Keratinocyte (primary cell): ENCODE measurements at regions not wholly inside any gene's neighbourhood (a gene's known extent, or its start where the extent isn't known, plus 50 kb on each side); places are given as distances from the start of the nearest gene placed in this dataset.

Source experiments
- DNase-seq: peaks from one replicate; pipeline ENCODE4 v3.0.0-alpha.2; 2011; ENCODE audit warnings: low read depth, missing footprints, low spot score
- FAIRE-seq: peaks from 2 replicates; lab custom pipeline; 2011; peaks lifted over from hg19 to GRCh38; lab: Jason Lieb, UNC
- H2AFZ ChIP-seq: 2 replicates; pipeline ENCODE4 v1.6.0; 2012; ENCODE audit warnings: low read length, control low read depth, inconsistent platforms; ENCODE audit not compliant: control insufficient read depth
- H3K27ac ChIP-seq: 2 replicates; pipeline ENCODE4 v1.5.1; 2011; ENCODE audit warnings: low read length; ENCODE audit not compliant: control insufficient read depth, insufficient read depth
- H3K27me3 ChIP-seq: 3 replicates; pipeline ENCODE4 v1.6.0; 2011; ENCODE audit warnings: low read length; ENCODE audit not compliant: control insufficient read depth, insufficient read depth; ENCODE audit errors: extremely low read depth
- H3K36me3 ChIP-seq, 2 experiments: 2 replicates in 1 of 2; 3 replicates in 1 of 2; pipeline ENCODE4 v1.5.1; 2011; ENCODE audit warnings: low read length in 2 of 2, mild to moderate bottlenecking in 1 of 2; ENCODE audit not compliant: control insufficient read depth in 2 of 2, insufficient read depth in 2 of 2; ENCODE audit errors: extremely low read depth in 1 of 2
- H3K4me1 ChIP-seq: 3 replicates; pipeline ENCODE4 v1.5.1; 2011; ENCODE audit warnings: low read length; ENCODE audit not compliant: control insufficient read depth, insufficient read depth; ENCODE audit errors: extremely low read depth
- H3K4me2 ChIP-seq: 3 replicates; pipeline ENCODE4 v1.6.0; 2011; ENCODE audit warnings: low read depth, low read length; ENCODE audit not compliant: control insufficient read depth, insufficient read depth; ENCODE audit errors: extremely low read depth
- H3K4me3 ChIP-seq, 3 experiments: fragments of 200-600 bp in 1 of 3; sonication (generic) in 1 of 3; 2 replicates in 2 of 3; 3 replicates in 1 of 3; pipeline ENCODE4 v1.5.1; 2011 to 2016; ENCODE audit warnings: low read length in 3 of 3, mild to moderate bottlenecking in 3 of 3, control low read depth in 2 of 3, inconsistent platforms in 1 of 3, low read depth in 1 of 3, mixed read lengths in 1 of 3, mixed run types in 1 of 3, moderate library complexity in 1 of 3; ENCODE audit not compliant: control insufficient read depth in 2 of 3, insufficient read depth in 2 of 3; ENCODE audit errors: extremely low read depth in 1 of 3
- H3K79me2 ChIP-seq: 2 replicates; pipeline ENCODE4 v1.6.0; 2012; ENCODE audit warnings: low read length; ENCODE audit not compliant: control insufficient read depth, insufficient read depth
- H3K9ac ChIP-seq: 3 replicates; pipeline ENCODE4 v1.6.0; 2011; ENCODE audit warnings: low read length; ENCODE audit not compliant: control insufficient read depth, insufficient read depth; ENCODE audit errors: extremely low read depth
- H3K9me1 ChIP-seq: 3 replicates; pipeline ENCODE4 v1.6.0; 2011; ENCODE audit warnings: low read length; ENCODE audit not compliant: control insufficient read depth, insufficient read depth; ENCODE audit errors: extremely low read depth
- H3K9me3 ChIP-seq: 2 replicates; pipeline ENCODE4 v1.5.1; 2012; ENCODE audit warnings: low read depth, low read length; ENCODE audit not compliant: control insufficient read depth
- H4K20me1 ChIP-seq: 3 replicates; pipeline ENCODE4 v1.6.0; 2011; ENCODE audit warnings: low read length; ENCODE audit not compliant: control insufficient read depth, insufficient read depth; ENCODE audit errors: extremely low read depth
- CTCF ChIP-seq, 3 experiments: IDR thresholded peaks in 1 of 3; conservative IDR thresholded peaks in 1 of 3; optimal IDR thresholded peaks in 1 of 3; 2 replicates in 2 of 3; 3 replicates in 1 of 3; pipeline versions ENCODE3 to v1.5.1; 2011; ENCODE audit warnings: low read length in 3 of 3, mild to moderate bottlenecking in 3 of 3, moderate library complexity in 2 of 3, control low read depth in 1 of 3, inconsistent platforms in 1 of 3; ENCODE audit not compliant: insufficient read depth in 2 of 3; ENCODE audit errors: extremely low read depth in 1 of 3
- EZH2 ChIP-seq: IDR thresholded peaks from one replicate; pipeline ENCODE4 v1.6.1; 2012; ENCODE audit warnings: inconsistent platforms, mild to moderate bottlenecking, low read length, moderate library complexity
- dilution Hi-C: fragments of 300-500 bp; cut with MboI; formaldehyde crosslinking; loops from one replicate; pipeline ENCODE4 v1.7.0; 2020; ENCODE audit warnings: low sequenced_read_pairs; ENCODE audit not compliant: extremely low pct_ligation_motif_present

DNA sequence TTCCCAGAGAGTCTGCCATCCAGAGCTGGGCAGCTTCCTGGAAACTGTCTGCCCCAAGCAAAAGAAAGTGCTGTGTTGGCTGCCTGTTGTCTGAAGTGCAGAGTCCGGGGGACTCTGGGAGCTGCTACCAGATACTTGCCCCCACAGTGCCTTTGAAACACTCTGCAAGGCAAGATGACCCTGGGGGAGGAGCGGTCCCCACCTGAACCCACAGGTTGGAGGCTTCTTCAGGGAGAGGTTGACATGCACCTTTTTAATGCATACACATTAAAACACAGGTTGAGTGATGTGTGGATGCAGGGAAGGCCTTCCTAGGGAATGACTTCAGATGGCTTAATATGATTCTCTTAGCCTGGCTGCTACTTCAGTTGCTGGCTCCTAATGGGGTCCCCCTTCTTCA lies 479.5 kb downstream of the ZNF536 start:
- Histone ChIP-seq H3K9ac (no peak overlapping the region), H3K79me2 (no peaks in the 10 kb centered on the region), H3K4me3 (no peak overlapping the region), H3K9me1 (no peaks in the 10 kb centered on the region), H4K20me1 (no peaks in the 10 kb centered on the region), H3K27ac (no peak overlapping the region), H3K4me1 (no peaks in the 10 kb centered on the region), H3K36me3 (no peaks in the 10 kb centered on the region), H2AFZ (no peak overlapping the region), H3K4me2 (no peak overlapping the region), H3K27me3 (no peaks in the 10 kb centered on the region), H3K9me3 (no peaks in the 10 kb centered on the region)
- no peak for FAIRE-seq
- dilution Hi-C loops, result no loop called here
- TF ChIP-seq CTCF (optimal IDR thresholded peaks at IDR 0.05 in 1 of 3, IDR thresholded peaks at IDR 0.05 in 1 of 3, conservative IDR thresholded peaks at IDR 0.05 in 1 of 3; ENCODE audit: extremely low read depth in 1 of 3, insufficient read depth in 2 of 3, low read length in 3 of 3), result no peak
- TF ChIP-seq EZH2, result no peak
- DNase-seq, result no peak

DNA sequence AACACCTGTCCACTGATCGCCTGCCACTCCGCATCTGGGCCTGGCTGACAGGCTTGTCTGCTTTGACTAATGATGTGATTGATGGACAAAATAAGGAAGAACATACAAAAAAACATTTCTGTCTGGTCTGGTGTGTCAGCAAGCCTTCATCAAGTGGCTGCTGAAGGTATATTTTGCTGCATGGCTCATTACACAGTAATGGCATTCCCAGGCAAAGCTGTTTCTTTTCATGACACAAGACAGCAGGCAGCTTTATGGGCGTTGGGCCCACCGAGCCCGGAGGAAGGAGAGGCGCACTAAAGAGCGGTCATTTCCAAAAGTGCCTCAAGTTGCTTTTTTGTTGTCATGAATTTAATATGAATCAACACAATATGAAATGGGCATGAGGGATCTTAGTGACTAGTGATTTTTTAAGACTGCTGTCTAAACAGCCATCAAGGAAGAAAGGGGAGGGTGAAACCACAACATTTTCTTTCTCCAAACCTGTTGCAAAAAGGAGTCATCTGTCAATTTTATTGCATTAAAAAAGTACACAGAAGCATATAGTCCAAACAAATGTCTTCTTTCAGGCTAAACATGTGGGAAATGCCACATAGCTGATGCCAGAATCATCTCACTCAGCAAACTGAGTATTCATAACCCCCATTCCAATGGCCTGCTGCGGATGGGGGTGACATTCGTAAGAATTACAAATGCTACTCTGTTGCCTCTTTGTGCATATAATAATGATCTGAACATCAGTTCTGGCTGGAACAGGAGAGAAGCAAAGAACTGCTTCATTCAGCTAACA lies 476.6 kb downstream of the ZNF536 start:
- DNase-seq, result no peak
- H3K9ac ChIP-seq, result no peak overlapping the region
- TF ChIP-seq CTCF (optimal IDR thresholded peaks at IDR 0.05 in 1 of 3, IDR thresholded peaks at IDR 0.05 in 1 of 3, conservative IDR thresholded peaks at IDR 0.05 in 1 of 3; ENCODE audit: extremely low read depth in 1 of 3, insufficient read depth in 2 of 3, low read length in 3 of 3), result no peak
- TF ChIP-seq EZH2, result no peak
- H3K9me1 ChIP-seq, result no peaks in the 10 kb centered on the region
- no peaks in the 10 kb centered on the region for H3K79me2 ChIP-seq
- H3K4me1 ChIP-seq, result no peaks in the 10 kb centered on the region
- no peak overlapping the region for H3K4me2 ChIP-seq
- no peak overlapping the region for H3K4me3 ChIP-seq
- H3K36me3 ChIP-seq, result no peaks in the 10 kb centered on the region
- H3K9me3 ChIP-seq, result peaks cover 3% of the 10 kb centered on the region
- no peaks in the 10 kb centered on the region for H4K20me1 ChIP-seq
- no peak for FAIRE-seq
- no peak overlapping the region for H2AFZ ChIP-seq
- H3K27ac ChIP-seq, result no peak overlapping the region
- dilution Hi-C loops, result no loop called here
- H3K27me3 ChIP-seq, result no peaks in the 10 kb centered on the region
